ENCODE measurements at regions not wholly inside any gene's neighbourhood (a gene's known extent, or its start where the extent isn't known, plus 50 kb on each side); places are given as distances from the start of the nearest gene placed in this dataset.
A peak's percentile ranks its signal among the peaks of the same experiment; 100 is the strongest.
"Not testable (repeated sequence)": the region's sequence is repeated elsewhere in the genome, so short reads cannot be mapped to it uniquely, and the experiment has no call there.

DNA sequence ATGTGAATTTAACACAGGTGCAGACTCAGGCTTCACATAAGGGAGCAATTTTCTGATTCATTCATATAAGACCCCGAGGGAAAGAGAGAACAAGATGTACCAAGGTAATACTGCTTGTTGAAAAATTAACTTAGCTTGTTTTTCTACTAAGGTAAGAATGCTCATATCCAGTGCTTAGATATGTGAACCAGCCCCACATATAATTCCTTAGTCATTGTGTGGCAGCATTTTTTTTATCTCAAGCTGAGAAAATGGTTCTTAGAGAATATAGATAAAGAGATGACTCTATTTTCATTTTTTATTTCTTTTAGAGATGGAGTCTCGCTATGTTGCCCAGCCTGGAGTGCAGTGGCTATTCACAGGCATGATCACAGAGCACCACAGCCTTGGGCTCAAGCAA is 121.8 kb upstream of the SEM1 start:
- no peak for DNase-seq

DNA sequence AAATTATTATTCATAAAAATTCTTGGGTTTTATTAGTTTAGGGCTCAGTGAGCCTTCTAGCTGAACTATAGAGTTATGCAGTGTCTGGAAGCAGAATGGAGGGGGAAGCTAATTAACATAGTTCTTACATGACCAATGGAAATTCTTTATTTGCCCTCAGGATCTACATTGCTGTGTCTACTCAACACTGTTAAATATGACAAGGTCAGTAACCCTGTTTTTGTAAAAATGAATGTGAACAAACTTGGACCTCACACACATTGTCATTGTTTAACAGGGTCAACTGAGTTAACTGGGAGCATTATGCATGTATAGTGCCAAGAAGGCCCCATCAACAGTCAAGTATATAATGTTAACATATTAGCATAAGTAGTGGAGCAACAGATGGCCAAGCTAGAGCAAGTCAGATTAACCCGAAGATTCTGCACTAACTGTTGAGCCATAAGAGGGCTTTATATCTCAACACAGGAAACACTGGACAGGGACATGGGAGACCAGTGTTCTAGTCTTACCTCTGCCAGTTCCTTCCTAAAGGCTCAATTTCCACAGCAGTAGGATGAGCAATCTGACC is 122.5 kb upstream of the SEM1 start:
- no peak for DNase-seq

DNA sequence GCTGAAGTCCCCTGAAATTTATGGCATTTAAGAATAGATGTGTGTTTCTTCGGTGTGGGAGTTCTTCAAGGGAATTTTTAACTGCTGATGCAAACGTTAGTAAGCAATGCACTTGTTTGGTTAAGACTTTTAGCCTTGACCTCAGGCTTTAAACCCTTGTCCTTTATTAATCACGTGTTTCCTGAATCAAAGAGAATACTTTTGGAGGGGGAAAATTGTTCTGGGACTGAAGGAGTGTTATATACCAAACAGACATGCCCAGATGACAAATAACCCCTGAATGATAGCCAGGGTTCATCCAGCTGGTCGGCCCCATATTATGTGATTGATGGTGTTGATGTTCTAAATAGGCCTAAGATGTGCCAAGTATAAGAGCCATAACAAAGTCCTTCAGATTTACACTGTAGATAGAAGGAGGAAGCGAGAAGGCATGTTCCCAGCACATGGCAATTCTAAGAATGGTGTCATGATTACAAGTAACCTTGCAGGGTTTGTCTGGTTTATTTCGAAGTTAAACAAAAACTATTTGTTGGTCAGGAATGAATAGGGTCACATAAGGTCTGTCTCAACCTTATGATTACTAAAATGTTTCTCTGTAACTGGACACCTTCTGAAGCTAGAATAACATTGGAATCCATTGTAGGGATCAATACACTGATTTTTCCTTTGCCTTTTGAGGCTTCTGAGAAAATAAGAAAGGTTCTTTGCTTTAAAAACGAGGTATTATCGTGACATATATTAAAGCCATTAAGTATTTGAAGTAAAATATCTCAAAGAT is 124.2 kb upstream of the SEM1 start:
- DNase-seq = no peak

- no peak for DNase-seq
Observed at GRCh38 chr7:96836456-96836855, 126.8 kb upstream of the SEM1 start.

- DNase-seq = peak; percentile 13
Observed at GRCh38 chr7:96837593-96837992, 127.9 kb upstream of the SEM1 start.

GRCh38 chr7:96838481-96838880 is 128.8 kb upstream of the SEM1 start:
- no peak for DNase-seq

GRCh38 chr7:96855139-96855538 is 145.5 kb upstream of the SEM1 start:
- DNase-seq = no peak

DNA sequence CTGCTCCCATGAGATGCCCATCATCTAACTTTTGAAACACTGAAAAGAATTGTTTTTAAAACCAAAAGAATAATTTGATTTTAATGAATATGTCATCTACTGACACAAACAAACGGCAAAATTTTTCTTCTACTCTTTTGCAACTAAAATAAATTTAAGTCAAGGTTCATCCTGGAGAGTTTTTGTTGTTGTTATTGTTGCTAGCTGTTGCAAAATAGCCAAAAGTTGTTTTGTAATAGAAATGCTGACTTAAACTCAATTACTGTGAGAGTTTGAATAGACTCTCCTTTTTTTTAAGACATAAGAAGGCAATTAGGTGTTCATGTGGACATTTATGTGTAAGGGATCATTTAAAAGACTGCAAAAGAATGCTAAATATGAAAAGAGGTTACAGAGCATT is 146.0 kb upstream of the SEM1 start:
- DNase-seq = no peak

DNA sequence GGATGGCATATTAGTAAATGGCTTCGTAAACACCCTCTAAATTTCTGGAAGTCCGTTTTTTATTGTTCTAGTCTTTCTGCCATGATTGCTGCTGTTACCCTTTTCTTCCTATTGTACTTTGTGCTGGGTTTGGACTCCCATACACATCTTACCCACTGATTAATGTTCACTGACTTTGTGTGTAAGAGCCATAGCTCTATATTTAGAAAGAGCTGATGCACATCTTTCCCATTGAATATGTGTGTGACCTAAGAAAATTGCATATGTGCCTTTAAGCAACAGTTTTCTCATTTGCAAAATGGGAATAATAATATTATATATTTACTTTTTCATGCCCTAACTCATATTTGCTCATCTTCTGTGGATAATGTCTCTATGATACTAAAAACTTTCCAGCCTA is 135.8 kb upstream of the DLX6 start:
- DNase-seq = no peak

DNA sequence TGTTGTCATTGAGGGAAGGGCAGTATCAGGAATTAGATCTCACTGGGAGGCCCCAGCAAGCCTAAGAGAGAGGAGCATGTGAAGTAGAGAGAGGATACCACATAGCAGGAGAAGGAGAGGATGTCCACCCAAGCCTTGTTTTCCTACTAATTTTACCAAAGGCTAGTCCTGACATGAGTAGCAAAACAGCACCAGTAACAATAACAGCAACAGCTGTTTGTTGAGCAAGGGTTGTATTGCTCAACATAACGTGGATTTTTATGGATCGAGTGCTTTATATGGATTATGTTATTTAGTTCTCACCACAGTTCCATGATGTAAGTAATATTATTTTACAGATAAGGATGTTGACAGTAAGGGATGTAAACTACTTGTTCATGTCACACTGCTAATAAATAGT is 135.2 kb upstream of the DLX6 start:
- no peak for DNase-seq

- no peak for DNase-seq
Observed at GRCh38 chr7:96870934-96871333, 134.4 kb upstream of the DLX6 start.

GRCh38 chr7:96887426-96887825 is 117.9 kb upstream of the DLX6 start:
- DNase-seq = no peak

DNA sequence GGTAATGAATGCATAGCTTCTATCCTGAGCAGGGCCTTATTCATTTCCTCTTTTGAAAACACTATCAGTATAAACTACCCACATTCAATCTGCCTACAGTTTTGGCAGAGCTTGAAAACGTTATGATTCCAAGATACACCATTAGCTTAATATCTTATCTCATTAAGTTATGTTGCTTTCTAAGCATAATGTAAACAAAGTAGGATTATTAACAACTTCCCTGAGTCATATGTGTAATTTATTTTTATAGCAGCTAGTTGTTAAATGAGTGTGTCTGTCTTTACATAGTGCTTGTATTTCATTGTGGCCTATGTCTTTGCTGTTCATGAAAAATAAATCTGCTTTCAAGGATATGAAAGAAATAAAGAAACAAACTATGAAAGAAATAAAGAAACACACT is 106.2 kb upstream of the DLX6 start:
- no peak for DNase-seq

- DNase-seq = no peak
Observed at GRCh38 chr7:96901822-96902445, 103.4 kb upstream of the DLX6 start.

GRCh38 chr7:96903906-96904305 is 101.4 kb upstream of the DLX6 start:
- no peak for DNase-seq

DNA sequence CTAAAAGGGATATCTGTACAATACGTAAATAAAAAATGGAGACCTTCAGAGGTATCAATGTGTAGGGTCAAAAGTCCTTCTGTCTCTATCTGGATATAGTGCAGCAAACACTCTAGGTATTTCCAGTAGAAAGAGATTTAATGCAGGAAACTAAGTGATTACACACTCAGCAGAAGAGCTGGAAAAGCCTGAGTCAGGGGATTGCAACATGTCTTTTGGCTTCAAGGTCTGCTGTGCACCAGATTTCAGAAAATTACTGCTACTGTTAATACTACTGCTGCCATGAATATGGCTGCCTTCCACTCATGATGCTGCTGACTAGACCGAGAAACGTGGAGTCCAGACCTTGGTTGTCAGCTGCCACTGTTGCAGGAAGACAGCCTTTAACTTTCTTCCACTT is 94.9 kb upstream of the DLX6 start:
- no peak for DNase-seq

GRCh38 chr7:96915029-96915428 is 90.3 kb upstream of the DLX6 start:
- no peak for DNase-seq

GRCh38 chr7:96920064-96920463 is 85.3 kb upstream of the DLX6 start:
- no peak for DNase-seq

GRCh38 chr7:96920713-96921112 is 84.6 kb upstream of the DLX6 start:
- DNase-seq = no peak

- DNase-seq = no peak
Observed at GRCh38 chr7:96921231-96921630, 84.1 kb upstream of the DLX6 start.

GRCh38 chr7:96921771-96922170 is 83.6 kb upstream of the DLX6 start:
- DNase-seq = no peak

DNA sequence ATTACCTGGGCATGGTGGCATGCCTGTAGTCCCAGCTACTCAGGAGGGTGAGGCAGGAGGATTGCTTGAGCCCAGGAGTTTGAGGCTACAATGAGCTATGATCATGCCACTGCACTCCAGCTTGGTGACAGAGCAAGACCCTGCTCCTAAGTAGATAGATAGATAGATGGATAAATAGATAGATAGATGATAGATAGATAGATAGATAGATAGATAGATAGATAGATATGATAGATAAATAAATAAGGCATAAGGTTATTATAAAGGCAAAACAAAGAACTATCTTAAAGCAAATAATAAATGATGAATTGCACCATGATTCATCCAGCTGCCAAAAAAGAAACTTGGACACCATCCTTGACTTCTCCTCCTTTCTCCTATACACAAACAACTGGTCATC is 82.0 kb upstream of the DLX6 start:
- DNase-seq = not testable (repeated sequence)

DNA sequence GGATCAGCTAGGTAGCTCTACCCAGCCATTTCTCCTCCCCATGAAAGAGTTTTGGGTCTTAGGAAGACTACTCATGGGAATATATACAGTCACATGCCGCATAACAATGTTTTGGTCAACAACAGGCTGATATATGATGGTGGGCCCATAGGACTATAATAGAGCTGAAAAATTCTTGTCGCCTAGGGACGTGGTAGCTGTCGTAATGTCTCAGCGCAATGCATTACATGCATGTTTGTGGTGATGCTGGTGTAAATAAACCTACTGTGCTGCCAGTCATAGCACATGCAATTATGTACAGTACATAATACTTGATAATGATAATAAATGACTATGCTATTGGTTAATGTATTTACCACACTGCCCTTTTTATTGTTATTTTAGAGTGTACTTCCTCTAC is 78.2 kb upstream of the DLX6 start:
- no peak for DNase-seq

GRCh38 chr7:96928965-96929364 is 76.4 kb upstream of the DLX6 start:
- DNase-seq = no peak

GRCh38 chr7:96931891-96932290 is 73.5 kb upstream of the DLX6 start:
- no peak for DNase-seq
